ENCODE measurements at regions not wholly inside any gene's neighbourhood (a gene's known extent, or its start where the extent isn't known, plus 50 kb on each side); places are given as distances from the start of the nearest gene placed in this dataset.

GRCh38 chr4:97197106-97197505, 946.2 kb downstream of the STPG2 start:
- TF ChIP-seq CTCF (conservative IDR thresholded peaks at IDR 0.05; ENCODE audit: low read depth, low read length) (no peak), EZH2 (IDR thresholded peaks at IDR 0.05; ENCODE audit: borderline replicate concordance, low read depth, low read length, poor library complexity, severe bottlenecking) (no peak)

Data from A673 (cell line).